Fibroblast of skin of left quadriceps (primary cell): ENCODE measurements at regions not wholly inside any gene's neighbourhood (a gene's known extent, or its start where the extent isn't known, plus 50 kb on each side); places are given as distances from the start of the nearest gene placed in this dataset.

Source experiments
- DNase-seq, 2 experiments: peaks; one replicate each; pipeline ENCODE4 v3.0.0-alpha.2; 2013; ENCODE audit warnings: low read depth in 2 of 2

GRCh38 chr1:56417646-56418045 is 161.7 kb downstream of the PLPP3 start:
- DNase-seq = no peak

GRCh38 chr1:56416495-56416894 is 162.9 kb downstream of the PLPP3 start:
- DNase-seq = no peak

- no peak for DNase-seq
Observed at GRCh38 chr1:56415720-56416119, 163.6 kb downstream of the PLPP3 start.

DNA sequence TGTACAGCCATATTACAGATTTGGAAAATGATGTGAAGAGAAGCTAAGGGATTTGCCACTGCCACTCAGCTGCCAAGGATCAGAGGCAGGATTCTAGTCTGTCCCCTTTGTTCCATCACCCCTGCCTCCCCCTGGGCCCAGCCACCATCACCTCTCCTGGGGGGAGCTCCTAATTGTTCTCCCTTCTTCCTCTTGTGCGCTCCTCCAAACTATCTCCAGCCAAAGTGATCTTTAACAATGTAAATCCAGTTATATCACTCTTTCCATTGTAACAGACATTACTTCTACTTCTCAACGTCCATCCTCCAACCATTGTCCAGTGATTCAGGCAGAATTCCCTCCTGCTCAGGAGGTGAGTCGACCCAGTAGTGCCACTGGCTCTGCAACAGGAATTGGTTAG is 164.1 kb downstream of the PLPP3 start:
- DNase-seq = no peak

- DNase-seq = no peak
Observed at GRCh38 chr1:56414728-56415224, 164.6 kb downstream of the PLPP3 start.

DNA sequence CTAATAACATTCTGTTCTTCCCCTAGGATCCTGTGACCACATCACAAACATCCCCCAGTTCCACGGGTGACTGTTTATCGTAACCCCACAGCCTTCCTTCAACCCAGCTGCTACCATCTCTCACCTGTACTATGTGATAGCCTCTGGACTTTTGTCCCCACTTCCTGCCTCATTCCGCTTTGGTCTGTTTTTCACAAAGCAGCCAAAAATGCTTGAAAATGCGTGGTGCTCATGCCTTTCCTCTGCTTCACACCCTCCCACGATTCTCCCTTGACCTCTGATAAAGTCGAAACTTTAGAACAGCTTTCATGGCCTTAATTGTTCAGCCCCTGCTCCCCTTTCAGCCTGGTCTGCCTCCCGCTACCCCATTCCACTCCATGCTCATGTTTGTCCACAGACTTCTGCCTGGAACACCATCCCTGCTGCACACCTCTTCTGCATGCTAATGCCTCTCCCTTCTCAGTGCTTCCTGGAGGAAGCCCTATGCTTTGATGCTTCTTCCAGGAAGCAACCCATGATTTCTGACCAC is 165.6 kb downstream of the PLPP3 start:
- DNase-seq = no peak

GRCh38 chr1:56411484-56412180 is 167.7 kb downstream of the PLPP3 start:
- DNase-seq = no peak

GRCh38 chr1:56411021-56411420 is 168.3 kb downstream of the PLPP3 start:
- no peak for DNase-seq

DNA sequence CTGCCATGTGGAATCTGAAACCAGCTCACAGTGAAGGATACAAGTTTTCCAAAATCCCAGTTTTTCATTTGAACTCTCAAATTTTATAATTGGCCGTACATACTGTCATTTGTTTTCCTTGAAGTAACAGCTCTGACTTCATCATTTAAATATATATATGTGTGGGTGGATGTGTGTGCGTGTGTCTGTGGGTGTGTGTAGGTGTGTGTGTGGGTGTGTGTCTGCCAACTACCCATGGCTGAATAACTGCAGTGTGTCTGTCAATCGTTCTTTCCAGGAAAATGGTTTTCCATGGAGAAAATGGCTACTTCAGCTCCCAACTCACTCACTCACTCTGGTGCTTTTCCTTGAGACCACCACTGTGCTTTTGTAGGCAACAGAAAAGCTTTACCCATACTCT is 169.0 kb downstream of the PLPP3 start:
- no peak for DNase-seq

DNA sequence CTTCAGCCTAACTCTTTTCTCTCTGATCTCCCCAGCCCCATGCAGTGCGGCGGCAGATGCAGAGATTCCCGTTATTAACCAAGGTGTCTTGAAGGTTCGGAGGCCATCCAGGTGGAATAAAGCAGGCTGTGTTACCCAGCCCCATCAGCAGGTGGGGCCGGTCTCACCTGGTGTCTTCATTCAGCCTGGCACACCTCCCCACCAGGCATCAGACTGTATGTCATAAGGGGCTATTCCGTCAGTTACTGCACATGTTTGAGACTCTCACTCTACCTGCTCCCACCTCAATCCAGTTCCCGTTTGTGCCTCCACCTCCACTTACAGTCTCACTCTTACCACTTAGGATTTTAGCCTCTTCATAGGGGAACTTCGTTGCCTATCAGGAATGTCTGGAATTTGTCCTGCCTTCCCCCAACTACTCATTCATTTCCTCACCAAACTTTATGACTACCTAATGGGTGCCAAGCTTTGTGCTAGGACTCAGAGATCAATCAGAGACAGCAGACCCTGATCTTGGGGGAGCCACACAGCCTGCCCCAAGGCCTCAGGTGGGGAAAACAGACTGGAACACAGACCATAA is 170.2 kb downstream of the PLPP3 start:
- no peak for DNase-seq

DNA sequence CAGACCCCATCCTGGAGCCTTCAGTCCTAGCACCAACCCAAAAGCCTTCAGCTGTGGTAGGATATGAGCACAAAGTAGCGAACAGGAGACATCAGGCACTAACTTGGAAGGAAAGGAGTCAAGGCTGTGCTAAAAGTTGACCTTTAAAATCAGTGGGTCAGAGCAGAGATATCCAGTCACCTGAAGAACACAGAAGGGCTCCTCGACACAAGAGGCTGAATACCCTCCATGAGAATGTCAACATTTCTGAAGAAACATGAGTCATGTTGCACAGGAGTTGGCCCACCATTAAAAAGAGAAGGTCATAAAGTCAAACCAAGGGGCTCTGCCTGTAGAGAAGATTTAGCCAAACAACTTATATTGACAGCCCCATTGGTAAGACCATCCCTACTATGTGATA is 172.5 kb downstream of the PLPP3 start:
- no peak for DNase-seq

DNA sequence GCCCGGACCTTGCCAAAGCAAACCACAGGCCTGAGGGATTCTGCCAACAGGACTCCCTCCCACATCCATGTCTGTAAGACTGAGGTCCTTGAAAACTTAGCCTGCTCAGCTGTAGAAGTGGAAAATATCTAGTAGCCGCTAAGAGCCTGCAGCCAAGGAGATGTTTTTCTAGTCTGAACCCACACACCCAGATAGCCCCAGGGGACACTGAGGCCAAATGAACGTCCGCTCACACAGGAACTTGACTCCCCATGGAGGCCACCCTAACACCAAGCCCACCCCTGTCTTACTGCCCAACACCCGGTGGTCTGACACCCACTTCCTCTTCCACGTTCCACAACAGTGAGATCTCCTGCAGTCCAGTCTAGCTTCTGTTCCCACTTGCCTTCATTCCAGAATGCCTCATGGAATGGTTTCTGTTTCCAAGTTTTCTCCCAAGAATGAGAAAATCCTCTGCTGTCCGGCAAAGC is 174.8 kb downstream of the PLPP3 start:
- no peak for DNase-seq

GRCh38 chr1:56404066-56404465 is 175.3 kb downstream of the PLPP3 start:
- DNase-seq = no peak

GRCh38 chr1:56403321-56403720 is 176.0 kb downstream of the PLPP3 start:
- DNase-seq = no peak

DNA sequence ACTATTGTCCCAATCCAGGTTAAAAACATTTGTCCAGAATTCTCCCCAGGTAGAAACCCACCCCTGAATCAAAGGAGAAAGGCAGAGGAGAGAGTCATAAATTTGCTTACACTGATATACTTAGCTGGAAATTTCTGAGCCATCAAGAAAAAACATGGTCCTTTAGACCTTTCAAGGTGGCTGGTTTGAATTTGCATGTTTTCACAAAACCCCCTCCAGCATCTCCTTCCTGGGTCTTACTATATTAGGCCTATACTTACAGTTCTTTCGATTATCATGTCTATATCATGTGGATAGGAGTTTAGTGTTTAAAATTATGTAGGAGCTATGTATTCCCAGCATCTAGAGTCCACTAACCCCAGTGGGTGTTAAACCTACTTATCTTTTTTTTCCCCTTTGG is 178.2 kb downstream of the PLPP3 start:
- DNase-seq = no peak

GRCh38 chr1:56400526-56400925 is 178.8 kb downstream of the PLPP3 start:
- DNase-seq = no peak

GRCh38 chr1:56399795-56400194 is 179.6 kb downstream of the PLPP3 start:
- DNase-seq = no peak

- no peak for DNase-seq
Observed at GRCh38 chr1:56399326-56399725, 180.0 kb downstream of the PLPP3 start.

DNA sequence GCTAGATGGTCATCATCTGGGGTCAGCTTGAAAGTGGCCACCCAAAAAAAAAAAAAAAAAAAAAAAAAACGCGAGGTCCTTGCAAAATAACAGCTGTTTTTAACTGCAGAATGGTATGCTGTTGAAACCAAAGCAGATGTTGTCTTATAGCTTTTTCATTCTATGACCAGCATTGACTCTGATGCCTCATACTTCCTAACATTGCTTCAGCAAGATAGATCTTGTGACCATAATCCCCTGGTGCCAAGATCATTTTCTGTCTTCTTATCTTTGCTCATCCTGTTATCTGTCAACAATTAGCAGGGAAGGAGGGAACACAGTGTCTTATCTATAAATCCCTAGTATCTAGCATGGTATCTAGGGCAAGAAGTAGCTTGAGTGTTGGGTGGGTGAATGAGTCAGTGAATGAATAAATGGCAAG is 181.5 kb downstream of the PLPP3 start:
- peak in 1 of 2 experiments; percentile 29 for DNase-seq

- DNase-seq = no peak
Observed at GRCh38 chr1:56397409-56397808, 182.0 kb downstream of the PLPP3 start.

DNA sequence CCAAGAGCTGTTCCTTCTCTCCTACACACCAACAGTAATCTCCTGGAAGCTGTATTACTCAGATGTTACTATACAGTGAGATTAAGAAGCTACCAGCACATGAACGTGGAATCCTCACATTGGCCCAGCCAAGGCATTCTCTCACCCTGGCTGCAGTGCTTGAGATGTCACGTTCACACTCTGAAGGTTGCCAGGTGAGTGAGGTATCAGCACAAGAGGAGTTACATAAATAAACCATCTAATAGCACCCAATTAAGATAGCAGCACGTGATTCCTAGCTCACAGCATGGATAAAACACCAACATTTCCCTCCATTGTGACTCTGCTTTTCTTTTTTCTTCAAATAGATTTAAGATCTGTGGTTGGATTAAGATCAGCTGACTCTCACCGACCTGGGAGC is 182.8 kb downstream of the PLPP3 start:
- DNase-seq = no peak

GRCh38 chr1:56395776-56396175 is 183.6 kb downstream of the PLPP3 start:
- no peak for DNase-seq

DNA sequence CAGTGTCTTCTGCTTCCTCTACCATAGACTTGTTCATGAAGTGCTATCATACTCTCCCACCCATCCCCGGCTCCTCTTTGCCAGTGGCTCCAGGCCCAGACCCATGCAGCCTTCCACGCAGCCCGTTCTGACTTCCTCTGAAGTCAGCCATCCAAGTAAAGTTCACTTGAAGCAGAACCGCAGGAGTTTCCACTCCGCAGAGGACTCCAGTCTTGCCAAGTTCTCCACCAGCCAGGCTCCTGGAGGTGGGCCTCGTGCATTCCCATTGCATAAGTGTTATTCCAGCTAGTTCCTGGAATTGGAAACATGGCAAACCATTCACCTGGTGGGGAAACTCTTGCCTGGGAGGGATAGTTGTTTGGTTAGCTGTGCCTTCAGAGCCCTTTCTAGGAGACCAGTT is 185.1 kb downstream of the PLPP3 start:
- no peak for DNase-seq
